ENCODE measurements at regions not wholly inside any gene's neighbourhood (a gene's known extent, or its start where the extent isn't known, plus 50 kb on each side); places are given as distances from the start of the nearest gene placed in this dataset.
"Not testable (repeated sequence)": the region's sequence is repeated elsewhere in the genome, so short reads cannot be mapped to it uniquely, and the experiment has no call there.

DNA sequence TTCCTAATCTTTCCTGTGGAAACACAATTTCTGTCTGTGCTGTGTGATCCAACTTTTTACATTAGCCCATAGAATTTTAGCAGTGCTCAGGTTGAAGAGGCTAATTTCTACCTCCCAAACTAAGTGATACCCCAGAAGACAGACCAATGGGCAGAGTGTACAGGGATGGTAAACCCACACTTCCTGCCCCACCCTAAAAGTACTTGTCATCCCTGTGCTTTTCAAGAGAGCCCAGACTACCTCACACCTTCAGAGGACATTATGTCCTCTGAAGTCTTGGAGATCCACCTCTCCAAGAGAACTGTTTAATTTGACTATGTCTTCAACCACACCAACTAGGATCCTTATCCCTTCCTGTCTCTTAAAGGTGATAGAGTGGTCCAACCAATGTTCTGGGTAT, 82.0 kb upstream of the ACSL1 start:
- DNase-seq: no peak

DNA sequence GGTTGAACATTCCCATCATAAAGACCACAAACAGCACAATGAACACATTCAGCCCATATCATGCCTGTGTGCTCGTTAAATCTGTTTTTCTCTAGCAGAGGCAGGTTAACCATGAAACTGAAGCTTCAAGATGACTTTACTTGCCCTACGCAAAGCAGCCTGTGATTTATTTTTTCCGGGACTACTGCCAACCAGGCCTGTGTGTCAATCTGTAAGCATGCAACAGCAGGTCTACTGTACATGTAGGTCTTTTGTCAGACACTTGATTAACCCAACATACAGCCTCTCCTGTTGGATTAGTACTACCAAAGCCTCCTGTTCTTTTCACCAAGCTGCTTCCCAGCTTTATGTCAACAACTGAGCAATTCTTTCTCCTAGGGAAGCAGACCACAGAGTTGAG, 85.5 kb upstream of the ACSL1 start:
- no peak for DNase-seq

DNA sequence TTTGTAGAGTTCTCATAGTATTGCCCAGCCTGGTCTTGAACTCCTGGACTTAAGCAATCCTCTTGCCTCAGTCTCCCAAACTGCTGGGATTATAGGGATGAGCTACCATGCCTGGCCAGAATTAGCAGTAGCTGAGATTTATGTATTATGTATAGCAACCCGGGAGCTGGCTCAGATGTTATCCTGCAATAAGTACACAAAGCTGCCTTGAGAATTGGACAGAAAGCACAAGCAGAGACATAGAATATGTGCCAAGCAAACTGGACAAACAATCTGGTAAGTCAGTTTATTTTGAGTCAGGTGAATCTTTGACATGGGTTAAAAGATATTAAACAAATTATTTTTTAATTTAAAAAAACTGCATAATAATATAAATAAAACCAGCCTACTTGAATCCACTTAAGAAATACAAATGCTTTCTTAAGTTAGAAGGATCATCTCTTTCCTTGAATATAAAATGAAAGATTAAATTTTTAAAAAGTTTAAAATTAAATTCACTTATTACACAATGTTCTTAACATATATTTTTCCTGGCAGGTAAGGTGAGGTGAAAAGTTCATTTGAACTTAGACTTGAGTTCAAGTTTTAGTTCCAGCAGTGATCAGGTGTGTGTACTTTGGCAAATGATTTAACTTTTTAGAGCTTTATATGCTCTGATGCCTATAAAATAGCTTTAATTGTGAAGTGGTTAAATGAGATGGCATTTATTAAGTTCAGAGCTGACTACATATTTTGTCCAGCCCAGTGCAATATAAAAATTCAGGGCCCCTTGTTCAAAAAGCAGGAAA, 87.8 kb upstream of the ACSL1 start:
- no peak for DNase-seq

DNA sequence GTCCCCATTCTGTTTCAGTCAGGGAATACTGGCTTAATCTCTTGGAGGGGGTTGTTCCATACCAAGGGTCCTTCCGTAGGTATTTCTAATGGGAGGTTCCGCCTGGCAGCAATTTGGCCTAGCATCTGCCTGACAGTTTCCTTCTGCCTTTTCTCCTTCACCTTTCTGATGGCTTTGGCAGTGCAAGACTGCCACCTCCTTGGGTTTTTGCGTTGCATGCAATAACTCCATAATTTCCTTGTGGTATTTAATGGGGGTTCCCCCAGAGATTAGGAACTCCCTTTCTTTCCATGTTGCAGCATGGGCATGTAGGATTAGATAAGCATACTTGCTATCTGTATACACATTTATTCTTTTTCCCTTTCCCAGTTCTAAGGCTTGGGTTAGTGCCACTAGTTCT, 93.0 kb upstream of the ACSL1 start:
- not testable (repeated sequence) for DNase-seq

DNA sequence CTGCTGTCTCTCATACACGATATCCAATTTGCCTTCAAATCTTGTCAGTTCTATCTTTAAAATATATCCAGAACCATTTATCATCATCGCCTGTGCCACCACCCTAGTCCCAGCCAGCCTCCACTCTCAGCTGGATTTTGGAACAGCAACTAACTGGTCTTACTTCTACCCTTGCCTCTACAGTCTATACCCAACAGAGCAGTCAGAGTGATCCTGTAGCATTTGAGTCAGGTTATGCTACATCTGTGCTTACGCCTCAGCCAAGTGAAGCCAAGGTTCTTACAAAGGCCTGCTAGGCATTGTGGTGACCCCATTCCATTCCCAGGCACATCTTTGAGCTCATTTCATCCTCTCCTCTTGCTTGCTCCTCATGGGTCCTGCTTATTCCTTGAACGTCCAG, 95.7 kb upstream of the ACSL1 start:
- DNase-seq: no peak

DNA sequence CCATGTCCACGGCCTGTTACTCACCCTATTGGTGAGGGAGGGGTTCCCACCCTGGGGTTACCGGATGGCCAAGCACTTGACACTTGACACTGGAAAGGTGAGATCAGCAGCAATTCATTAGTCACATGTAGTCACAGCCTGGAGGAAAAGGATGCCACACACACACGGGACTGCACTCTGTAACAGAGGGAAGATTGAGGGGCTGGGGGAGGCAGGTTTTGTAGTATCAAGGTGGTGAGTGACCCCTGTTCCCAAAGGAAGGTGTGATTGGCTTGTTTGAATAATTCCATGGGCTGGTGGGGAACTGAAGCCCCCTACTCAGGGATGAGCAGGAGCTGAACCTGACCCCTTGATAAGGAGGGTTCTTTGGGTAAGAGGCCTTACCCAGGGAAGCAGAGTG, 96.0 kb upstream of the HELT start:
- no peak for DNase-seq

DNA sequence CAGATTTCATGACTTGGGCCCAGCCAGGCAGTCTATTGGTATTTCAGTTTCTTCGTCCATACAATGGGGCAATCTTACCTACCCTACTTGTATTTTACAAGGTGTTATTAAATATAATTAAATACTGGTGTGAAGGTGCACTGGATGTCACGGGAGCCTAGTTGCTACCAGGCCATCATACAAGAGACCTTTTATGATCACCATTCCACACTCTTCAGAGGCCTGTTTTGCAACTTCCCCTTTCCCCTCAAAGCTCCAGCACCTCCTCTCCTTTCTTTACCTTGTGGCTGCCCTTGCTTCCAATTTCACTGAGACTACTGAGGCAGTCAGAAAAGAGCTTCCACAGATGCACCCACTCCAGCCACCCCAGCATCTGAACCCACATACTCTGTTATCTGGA, 93.8 kb upstream of the HELT start:
- peak in 3 of 4 experiments; percentile 7 to 35 (median 15) for DNase-seq

DNA sequence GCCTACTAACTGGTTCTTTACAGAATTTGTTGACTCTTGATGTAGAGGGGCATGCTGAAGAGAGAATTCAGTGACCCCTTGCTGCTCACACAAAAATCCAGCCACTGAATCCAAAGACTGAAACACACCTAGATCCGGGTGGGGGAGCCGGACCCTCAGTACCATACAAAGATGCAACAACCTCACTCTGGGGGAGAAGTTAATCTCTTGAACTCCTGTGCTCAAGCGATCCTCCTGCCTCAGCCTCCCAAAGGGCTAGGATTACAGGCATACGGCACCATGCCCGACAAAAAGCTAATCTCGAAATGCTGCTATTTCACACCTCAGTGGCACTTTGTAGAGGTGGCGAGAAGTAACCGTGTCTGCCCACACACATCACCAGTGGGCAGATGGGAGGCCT, 88.8 kb upstream of the HELT start:
- no peak for DNase-seq

DNA sequence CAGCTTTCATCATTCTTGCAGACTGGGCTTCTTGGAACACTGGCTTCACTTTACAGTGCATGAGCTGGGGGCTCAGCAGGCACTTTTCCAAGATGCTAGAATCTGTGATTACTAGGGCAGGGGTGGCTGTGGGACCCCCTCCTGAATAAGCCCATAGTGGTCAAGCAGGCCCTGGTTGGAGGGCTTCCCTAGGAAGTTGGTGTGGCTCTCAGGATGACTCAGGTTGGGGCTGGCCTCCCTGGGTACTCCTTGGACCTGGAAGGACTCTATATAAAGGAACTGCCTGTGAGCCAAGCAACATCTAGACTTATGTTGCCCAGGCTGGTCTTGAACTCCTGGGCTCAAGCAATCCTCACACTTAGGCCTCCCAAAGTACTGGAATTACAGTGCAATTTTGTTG, 88.3 kb upstream of the HELT start:
- no peak for DNase-seq

DNA sequence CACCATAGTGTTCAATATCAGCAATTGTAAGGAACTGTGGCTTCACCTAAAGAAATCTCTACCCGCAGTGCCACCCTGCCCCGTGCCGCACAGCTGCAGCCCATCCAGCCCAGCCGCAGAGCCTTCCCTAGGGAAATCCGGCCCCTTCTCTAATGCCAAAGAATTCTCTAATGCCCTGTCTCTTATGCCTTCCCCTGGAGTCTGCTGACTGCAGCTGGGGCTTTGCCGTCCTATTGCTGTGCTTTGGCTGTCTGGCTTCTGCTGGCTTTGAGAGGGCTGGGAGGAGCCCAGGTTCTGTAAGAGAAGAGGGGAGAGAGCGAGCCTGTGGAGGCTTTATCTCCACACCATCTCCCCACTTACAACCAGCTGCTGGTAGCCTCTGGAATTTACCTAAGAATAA, 85.9 kb upstream of the HELT start:
- DNase-seq: no peak

DNA sequence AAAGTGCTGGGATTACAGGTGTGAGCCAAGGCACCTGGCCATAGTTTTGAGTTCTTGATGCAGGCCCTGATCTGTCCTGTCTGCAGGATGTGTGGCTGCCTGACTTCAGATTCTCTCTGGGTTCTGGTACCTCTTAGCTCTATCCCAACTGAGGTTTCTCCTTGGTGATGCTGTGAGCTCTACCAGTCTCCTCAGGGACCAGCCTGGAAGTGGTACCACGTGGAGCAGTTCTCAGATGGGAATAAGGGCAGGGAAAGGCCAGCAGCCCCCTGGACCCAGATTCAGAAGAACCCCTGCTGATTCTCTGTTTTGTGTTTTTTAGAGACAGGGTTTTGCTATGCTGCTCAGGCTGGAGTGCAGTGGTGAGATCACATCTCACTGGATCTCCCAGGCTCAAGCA, 85.0 kb upstream of the HELT start:
- DNase-seq: no peak

DNA sequence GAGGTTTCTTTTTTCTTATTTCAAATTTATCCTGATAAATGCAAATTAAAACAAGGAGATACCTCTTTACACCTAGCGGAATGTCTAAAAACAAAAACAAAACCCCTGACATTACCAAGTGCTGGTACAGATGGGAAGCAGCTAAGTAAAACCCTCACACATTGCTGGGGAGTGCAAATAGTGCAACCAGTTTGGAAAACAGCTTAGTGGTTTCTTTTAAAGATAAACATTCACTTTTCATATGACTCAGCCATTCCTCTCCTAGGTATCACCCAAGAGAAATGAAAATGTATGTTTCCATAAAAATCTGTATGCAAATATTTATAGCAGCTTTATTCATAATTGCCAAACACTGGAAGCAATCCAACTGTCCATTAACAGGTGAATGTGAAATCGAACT, 84.1 kb upstream of the HELT start:
- DNase-seq: no peak

DNA sequence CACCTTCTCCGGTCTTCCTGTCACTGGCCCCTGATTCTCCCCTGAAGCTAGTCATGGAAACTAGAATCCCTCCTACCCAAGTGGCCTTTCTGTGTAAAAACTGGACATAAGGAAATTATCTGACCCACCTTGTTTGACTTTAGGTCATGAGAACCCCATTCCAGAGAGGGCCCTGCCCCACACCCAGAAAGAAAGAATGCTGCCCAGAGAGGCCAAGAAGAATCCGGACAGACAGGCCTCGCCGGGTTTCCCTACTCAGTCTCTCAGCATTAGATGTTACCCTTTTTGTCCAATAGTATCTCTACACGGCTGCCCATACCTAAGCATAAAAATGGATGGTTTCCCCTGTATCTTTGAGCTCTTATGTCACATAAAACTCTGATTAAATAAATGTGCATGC, 83.3 kb upstream of the HELT start:
- no peak for DNase-seq

DNA sequence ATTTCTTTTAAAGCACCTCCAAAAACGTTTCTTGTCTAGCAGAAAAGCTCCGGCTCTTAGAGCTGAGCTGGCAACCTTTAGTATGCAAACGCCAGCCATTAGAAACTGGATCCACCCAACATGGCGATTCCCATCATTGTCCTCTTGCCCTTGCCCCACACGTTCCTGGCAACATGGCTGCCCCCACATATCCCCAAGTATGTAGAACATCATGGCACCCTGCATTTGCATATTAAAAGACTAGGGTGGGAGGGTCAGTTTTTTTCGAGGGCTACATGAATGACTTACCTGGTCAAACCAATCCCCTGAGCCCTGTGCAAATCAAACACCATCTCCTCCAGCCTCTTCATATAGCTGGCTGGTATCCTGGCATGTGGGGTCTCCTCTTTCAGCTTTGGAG, 82.2 kb upstream of the HELT start:
- no peak for DNase-seq

DNA sequence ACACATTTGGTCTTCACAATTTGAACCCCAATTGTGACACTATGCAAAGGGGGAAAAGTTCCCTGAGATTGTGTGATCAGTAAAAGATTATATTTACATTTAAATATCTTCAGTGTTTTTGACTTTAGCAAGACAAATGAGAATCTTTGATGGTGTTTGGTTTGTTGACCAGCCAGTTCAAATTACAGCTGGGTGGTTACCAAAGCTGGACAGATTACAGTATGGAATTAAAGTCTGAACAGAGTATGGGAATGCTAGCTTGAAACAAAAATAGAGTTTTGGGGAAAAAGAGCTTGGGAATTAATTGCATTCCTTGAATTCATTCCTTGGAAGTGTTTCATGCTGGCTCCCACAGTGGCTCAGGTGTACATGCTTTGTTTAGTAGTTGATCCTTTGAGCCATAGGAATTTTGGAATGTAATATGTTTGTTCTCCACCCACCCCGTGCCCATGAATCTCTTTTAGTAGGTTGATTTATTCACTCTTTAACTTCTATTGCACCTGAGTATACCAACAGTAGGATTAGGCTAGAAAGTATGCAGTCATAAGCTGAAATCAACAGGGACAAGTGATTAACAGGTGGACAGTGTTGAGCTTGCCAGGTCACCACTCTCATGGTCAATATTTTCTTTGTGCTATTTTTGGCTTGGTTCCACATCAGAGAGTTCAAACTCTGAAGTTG, 81.1 kb upstream of the HELT start:
- DNase-seq: no peak

DNA sequence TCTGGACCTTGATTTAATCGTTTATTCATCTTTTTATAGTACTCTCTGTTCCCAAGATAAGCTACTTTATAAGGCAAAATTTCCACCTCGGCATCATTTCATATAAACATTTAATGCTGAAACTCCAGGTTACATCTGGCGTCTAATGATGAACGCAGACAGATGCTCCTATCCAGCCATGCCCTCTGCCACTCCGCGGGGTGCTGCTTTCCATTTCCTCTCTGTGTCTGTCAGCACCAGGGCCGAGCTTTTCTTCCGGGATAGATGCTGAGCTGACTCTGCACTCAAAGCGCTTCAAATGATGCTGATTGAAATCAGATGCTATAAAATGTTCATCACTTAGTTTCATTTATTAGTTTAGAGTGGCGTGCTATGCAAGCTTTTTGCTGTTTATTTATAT, 80.5 kb upstream of the HELT start:
- no peak for DNase-seq

DNA sequence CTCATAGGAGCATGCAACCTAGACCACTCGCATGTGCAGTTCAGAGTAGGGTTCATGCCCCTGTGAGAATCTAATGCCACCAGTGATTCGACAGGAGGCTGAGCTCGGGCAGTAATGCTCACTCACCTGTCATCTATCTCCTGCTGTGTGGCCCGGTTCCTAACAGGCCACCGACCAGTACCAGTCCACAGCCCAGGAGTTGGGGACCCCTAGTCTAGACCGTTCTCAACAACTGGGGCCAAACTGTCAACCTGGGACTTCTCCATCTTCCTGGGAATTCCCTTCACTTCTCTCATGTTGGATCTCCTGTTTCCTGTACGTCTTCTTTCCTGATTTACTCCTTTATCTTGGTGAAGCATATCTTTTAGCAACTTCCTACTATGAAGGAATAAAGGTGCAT, 79.4 kb upstream of the HELT start:
- DNase-seq: no peak

DNA sequence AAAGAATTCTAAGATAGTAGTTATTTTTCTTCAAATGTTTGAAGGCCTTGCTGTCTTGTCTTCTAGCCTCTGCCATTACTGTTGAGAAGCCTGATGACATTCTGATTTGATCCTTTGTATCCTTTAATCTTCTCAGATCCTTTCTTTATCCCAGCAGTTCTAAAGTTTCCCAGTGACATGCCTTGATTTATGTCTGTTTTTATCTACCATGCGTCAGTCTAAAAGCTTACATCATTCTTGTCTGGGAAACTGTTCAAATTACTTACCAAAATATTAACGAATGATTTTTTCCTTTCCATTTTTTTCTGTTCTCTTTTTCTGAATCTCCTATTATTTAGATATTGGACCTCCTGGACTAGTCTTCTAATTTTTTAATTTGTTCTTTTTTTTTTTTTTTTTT, 78.3 kb upstream of the HELT start:
- no peak for DNase-seq

DNA sequence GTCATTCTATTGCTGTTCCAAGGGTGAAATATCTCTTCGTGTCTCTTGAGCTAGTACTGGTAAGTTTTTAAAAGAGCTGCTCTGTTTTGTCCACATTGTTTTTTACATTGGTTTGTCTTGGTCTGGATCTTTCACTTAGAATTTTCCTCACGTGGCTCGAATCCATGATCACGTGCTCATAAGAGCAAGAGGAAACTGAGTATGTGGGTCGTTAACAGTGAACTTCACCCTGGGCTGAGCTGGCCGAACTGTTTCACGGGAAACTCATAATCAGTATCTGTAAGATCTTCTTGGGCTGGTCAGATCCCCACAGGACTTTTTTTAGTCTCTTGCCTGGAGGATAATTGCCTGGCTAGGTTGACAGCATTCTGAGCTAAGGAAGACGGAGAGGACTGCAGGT, 77.8 kb upstream of the HELT start:
- no peak for DNase-seq

DNA sequence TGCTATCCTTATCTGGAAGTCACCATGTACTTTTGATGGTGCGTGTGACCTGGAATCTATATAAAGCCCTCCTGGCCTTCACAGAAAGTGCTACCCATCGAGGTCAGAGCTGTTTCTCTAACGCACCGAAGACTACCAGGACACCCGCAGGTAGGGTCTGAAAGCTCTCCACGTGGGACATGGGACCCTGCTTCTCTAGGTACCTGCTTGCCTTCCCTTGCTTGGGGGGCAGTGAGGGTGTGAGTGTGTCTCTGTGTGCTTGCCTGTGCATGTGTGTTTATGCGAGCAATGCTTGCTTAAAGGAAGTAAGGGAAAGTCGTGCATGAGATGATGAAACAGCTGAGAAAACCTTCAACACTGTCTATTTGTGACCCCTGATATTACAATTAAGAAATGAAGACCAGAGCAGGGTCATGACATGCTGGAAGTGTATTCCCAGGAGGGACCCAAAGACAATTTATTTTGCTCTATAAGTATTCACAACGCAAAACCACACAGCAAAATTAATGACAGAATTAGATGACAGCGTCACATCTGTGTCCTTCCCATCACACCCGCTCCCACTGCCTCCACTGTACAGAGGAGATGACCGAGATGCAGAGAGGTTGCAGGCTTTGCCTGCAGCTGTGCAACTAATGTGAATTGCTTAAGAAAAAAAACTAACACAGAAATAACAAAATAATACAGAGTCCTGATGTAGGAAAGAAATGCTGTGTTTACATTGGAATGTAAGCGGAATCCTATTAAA, 76.4 kb upstream of the HELT start:
- no peak for DNase-seq

DNA sequence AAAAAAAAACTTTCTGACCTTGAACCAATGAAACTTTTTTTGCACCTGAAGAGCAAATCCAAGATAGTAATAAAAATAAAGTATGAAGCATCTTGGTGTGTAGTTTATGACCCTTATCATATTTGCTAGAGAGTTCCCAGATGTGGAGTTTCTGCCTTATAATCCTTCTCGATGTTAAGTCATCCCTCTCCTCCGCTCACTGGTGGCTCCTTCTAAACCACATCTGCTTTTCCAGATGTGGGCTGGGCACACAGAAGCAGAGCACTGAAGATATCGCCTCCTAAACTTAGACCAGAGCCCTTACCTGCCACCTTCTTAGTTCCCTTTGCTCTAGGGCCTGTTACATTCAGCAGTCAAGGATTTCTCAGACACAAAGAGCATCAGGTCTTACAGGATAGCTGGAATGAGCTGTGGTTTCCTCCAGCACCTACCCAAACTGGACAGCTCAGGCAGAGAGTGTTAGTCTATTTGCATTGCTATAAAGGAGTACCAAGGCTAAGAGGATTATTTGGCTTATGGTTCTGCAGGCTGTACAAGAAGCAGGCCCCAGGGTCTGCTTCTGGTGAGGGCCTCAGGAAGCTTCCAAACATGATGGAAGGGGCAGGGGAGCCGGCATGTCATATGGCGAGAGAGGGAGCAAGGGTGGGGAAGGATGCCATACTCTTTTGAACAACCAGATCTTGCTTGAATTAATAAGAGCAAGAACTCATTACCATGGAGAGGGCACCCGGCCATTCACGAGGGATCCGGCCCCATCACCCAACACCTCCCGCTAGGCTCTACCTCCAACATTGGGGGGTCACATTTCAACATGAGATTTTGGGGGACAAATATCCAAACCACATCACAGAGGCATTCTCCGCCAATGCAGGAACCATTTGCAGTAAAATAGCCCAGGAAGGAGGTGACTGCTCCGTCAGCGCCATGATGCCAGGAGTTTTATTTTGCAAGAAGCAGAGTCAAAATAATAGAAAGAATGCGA, 75.6 kb upstream of the HELT start:
- DNase-seq: no peak

DNA sequence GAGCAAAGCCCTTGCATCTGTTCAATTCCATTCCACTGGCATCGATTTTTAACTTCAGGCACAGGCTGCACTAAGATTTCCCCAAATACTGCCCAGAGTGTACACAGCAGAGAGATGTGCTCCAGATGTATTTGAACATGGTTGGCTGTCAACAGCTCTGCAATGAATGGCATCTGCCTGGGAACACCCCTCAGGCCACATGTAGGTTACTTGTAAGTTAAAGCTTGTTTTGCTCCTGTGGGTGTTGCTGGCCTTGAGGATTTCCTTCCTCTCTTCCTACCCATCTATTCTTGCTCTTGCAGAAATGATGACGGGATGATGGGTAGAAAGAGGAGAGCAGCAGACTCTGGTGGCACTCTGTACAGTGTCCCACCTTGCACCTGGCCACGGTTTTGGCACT, 69.3 kb upstream of the HELT start:
- DNase-seq: no peak
